BLaER1 treated with 17β-estradiol and CSF1 and Interleukin-3, amounts not matched to agents 10 nM and 100 nM (cell line): ENCODE measurements at regions not wholly inside any gene's neighbourhood (a gene's known extent, or its start where the extent isn't known, plus 50 kb on each side); places are given as distances from the start of the nearest gene placed in this dataset.

ENCODE experiments used
- H3K27ac ChIP-seq, 11 experiments: shearing (Covaris generic); formaldehyde crosslinking; 2 replicates each; pipeline ENCODE4 v1.8.1; 2022
- H3K27me3 ChIP-seq, 11 experiments: shearing (Covaris generic); formaldehyde crosslinking; 2 replicates each; pipeline ENCODE4 v1.8.1; 2022
- H3K36me3 ChIP-seq, 11 experiments: shearing (Covaris generic); formaldehyde crosslinking; 2 replicates each; pipeline ENCODE4 v1.8.1; 2022
- H3K4me1 ChIP-seq, 10 experiments: shearing (Covaris generic); formaldehyde crosslinking; 2 replicates each; pipeline ENCODE4 v1.8.1; 2022
- H3K4me2 ChIP-seq, 11 experiments: shearing (Covaris generic); formaldehyde crosslinking; 2 replicates each; pipeline ENCODE4 v1.8.1; 2022
- H3K4me3 ChIP-seq, 10 experiments: shearing (Covaris generic); formaldehyde crosslinking; 2 replicates each; pipeline ENCODE4 v1.8.1; 2022
- H3K9ac ChIP-seq, 11 experiments: shearing (Covaris generic); formaldehyde crosslinking; 2 replicates each; pipeline ENCODE4 v1.8.1; 2022
- H3K9me3 ChIP-seq, 11 experiments: shearing (Covaris generic); formaldehyde crosslinking; replicated peaks in 1 of 11; 2 replicates each; pipeline ENCODE4 v1.8.1; 2022
- H4K20me1 ChIP-seq, 11 experiments: shearing (Covaris generic); formaldehyde crosslinking; 2 replicates each; pipeline ENCODE4 v1.8.1; 2022
- Cebpa-rat ChIP-seq, 11 experiments: shearing (Covaris generic); IDR thresholded peaks; 2 replicates each; pipeline ENCODE4 v1.8.1; 2022

DNA sequence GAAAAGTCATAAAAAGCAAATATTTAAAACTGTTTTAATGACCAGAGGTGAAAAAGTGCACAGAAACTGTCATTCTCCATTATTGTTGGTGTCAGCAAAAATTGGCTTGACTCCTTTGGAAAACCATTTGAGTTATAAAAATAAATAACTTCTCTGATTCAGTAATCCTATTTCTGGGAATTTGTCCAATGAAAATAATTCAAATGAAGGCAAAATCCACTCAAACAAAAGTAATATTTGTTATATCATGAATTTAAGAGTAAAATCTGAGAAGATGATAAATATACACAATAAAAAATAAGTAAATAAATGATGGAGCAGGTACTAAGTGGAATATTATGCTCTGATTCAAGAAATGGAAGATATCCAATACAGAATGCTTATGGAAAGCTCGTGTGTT is 326.6 kb upstream of the KLF6 start:
- Histone ChIP-seq H3K27ac (no peak overlapping the region), H3K27me3 (no peaks in the 10 kb centered on the region), H3K9me3 (peaks cover 0 to 30% (median 6%) of the 10 kb centered on the region in 11 experiments; a peak in 9 of 22 replicates), H3K4me3 (no peak overlapping the region), H3K4me1 (peaks cover 6 to 71% (median 9%) of the 10 kb centered on the region in 10 experiments; a peak in 17 of 20 replicates), H3K9ac (no peak overlapping the region), H3K36me3 (no peaks in the 10 kb centered on the region), H3K4me2 (no peak overlapping the region; a peak in 1 of 22 replicates), H4K20me1 (no peaks in the 10 kb centered on the region)
- TF ChIP-seq Cebpa-rat (IDR thresholded peaks at IDR 0.05) = no peak

DNA sequence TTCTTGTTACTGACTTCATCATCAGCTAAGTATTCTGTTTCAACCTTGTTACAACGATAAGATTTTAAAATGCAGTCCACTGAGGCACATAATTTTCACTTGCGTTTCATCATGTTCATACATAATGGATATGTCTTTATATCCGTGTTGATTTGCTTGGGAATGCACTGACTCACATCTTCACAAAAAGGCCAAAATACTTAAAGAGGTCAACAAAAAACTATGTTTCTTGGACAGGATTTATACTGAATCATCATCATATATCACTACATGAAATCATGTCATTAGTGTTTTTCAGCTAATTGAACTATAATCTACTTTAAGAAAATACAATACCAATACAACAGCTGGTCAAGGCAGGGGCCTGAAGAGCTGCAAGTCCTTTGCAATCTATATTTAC is 324.5 kb upstream of the KLF6 start:
- Histone ChIP-seq H3K9me3 (peaks cover 0 to 29% (median 6%) of the 10 kb centered on the region in 11 experiments; a peak in 13 of 22 replicates), H3K4me1 (peaks cover 6 to 57% (median 9%) of the 10 kb centered on the region in 10 experiments; a peak in 17 of 20 replicates), H3K9ac (no peak overlapping the region), H3K27ac (peak overlapping the region in 2 of 11 experiments; percentile 10 to 41; a peak in 1 of 22 replicates), H3K36me3 (no peaks in the 10 kb centered on the region; a peak in 1 of 22 replicates), H3K27me3 (no peaks in the 10 kb centered on the region), H3K4me3 (no peak overlapping the region), H4K20me1 (no peaks in the 10 kb centered on the region), H3K4me2 (peak overlapping the region in 4 of 11 experiments; percentile 7 to 72 (median 48); a peak in 6 of 22 replicates)
- no peak for TF ChIP-seq Cebpa-rat (IDR thresholded peaks at IDR 0.05)

DNA sequence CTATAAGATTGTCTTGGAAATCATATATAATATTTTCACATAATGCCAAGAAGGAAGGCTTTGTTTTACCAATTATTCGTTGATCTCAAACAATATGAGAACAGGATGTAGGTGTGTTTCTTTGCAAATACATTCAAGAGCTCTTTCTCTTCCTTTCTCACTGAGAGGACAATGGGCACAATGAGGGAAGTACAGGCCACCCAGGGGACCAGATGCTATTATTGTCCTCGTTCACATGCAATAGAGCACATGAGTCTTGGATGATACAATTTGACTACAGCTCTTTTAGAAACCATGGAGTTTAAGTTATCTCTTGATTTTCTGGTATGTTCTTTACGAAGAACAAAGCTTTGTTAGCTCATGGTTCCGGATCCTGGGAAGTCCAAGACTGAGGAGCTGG is 323.7 kb upstream of the KLF6 start:
- H3K9me3 ChIP-seq = peaks cover 0 to 24% (median 6%) of the 10 kb centered on the region in 11 experiments; a peak in 13 of 22 replicates
- H3K4me3 ChIP-seq = no peak overlapping the region
- no peaks in the 10 kb centered on the region; a peak in 1 of 22 replicates for H3K36me3 ChIP-seq
- H3K27me3 ChIP-seq = no peaks in the 10 kb centered on the region
- TF ChIP-seq Cebpa-rat (IDR thresholded peaks at IDR 0.05) = no peak
- H3K4me2 ChIP-seq = peak overlapping the region; percentile 7 to 72 (median 35); a peak in 18 of 22 replicates
- no peak overlapping the region for H3K9ac ChIP-seq
- no peaks in the 10 kb centered on the region for H4K20me1 ChIP-seq
- H3K4me1 ChIP-seq = peaks cover 6 to 65% (median 9%) of the 10 kb centered on the region in 10 experiments; a peak in 17 of 20 replicates
- H3K27ac ChIP-seq = peak overlapping the region in 6 of 11 experiments; percentile 2 to 41 (median 20); a peak in 2 of 22 replicates

DNA sequence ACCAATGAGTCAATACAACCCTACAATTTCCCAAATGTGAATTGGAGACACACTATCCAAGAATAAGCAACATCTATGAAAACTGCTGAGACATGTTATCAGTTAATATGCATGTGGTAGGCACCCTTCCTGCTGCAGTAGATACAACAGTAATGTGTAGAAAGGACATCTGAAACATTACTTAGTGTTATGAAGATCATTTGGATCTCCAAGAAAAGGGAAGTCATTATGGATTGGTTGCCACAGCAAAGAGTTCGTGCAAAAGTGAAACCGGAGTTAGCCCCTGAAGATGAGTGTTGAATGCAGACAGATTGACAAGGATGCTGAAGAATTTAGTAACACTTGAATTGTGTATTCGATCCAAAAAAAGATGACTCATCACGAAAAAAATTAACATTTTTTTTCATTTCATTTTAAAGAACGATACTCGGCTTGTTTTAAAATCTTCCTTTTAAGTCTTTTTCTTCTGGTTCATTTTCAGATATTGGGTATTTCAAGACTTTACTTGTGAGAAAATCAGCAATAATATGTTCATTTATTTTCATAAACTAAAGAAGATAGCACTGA is 322.4 kb upstream of the KLF6 start:
- Histone ChIP-seq H3K4me2 (peak overlapping the region in 2 of 11 experiments; percentile 57 to 72; a peak in 1 of 22 replicates), H3K27ac (peak overlapping the region in 3 of 11 experiments; percentile 22 to 40 (median 22); a peak in 4 of 22 replicates), H3K9me3 (peaks cover 0 to 24% (median 6%) of the 10 kb centered on the region in 11 experiments; a peak in 13 of 22 replicates), H3K9ac (no peak overlapping the region), H3K4me1 (peaks cover 6 to 75% (median 9%) of the 10 kb centered on the region in 10 experiments; a peak in 17 of 20 replicates), H4K20me1 (no peaks in the 10 kb centered on the region), H3K36me3 (no peaks in the 10 kb centered on the region; a peak in 1 of 22 replicates), H3K4me3 (no peak overlapping the region), H3K27me3 (no peaks in the 10 kb centered on the region)
- TF ChIP-seq Cebpa-rat (IDR thresholded peaks at IDR 0.05) = no peak

DNA sequence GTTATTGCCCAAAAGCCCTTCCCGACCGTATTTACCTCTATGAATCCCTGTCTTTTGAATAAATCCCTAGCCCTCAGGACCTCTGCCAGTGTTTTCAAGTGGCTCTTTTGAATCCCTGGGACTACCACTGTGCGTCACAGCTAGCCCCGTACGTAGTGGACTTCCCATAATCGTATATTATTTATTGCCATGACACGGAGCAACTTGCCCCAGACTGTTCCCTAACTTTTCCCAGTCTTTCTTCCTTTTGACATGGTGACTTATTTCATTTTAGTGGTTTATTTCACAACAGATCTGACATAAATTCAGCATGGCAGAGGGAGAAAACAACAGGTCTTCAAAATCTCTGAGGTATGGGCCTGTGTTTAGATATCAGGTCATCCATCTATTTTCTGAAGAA is 318.6 kb upstream of the KLF6 start:
- H4K20me1 ChIP-seq = no peaks in the 10 kb centered on the region
- H3K27me3 ChIP-seq = no peaks in the 10 kb centered on the region
- peak overlapping the region in 3 of 11 experiments; percentile 2 to 31 (median 26); a peak in 3 of 22 replicates for H3K27ac ChIP-seq
- H3K9me3 ChIP-seq = peaks cover 0 to 24% (median 6%) of the 10 kb centered on the region in 11 experiments; a peak in 13 of 22 replicates
- H3K4me3 ChIP-seq = no peak overlapping the region
- H3K4me2 ChIP-seq = peak overlapping the region in 2 of 11 experiments; percentile 24 to 52; a peak in 4 of 22 replicates
- TF ChIP-seq Cebpa-rat (IDR thresholded peaks at IDR 0.05) = no peak
- no peaks in the 10 kb centered on the region; a peak in 1 of 22 replicates for H3K36me3 ChIP-seq
- H3K9ac ChIP-seq = no peak overlapping the region
- peaks cover under 1 to 45% (median 2%) of the 10 kb centered on the region in 10 experiments; a peak in 15 of 20 replicates for H3K4me1 ChIP-seq

DNA sequence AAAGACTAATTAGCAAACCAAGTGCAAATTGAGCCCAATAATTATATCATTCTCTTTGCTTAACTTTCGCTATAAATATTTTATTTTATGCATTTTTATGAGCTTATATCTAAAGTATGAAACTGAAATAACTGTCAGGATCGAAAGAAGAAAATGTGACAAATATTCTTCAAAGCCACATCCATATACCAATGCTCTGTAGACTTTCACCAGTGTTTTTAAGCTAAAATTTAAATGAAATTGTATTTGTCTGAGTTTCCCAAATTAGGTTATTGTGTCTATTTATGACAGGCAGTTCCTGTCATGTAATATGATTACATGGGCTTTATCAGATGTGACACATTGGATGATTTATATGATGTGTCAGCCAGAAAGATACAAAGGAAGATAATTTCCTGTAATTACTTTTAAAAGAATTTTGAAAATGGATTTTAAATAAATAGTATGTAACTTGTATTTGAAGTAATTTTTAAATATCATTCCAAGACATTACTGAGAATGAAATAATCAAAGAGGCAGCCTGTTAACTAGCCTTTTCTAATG is 317.9 kb upstream of the KLF6 start:
- Histone ChIP-seq H3K36me3 (no peaks in the 10 kb centered on the region; a peak in 1 of 22 replicates), H3K27me3 (no peaks in the 10 kb centered on the region), H3K4me3 (no peak overlapping the region), H3K9me3 (peaks cover 0 to 24% (median 6%) of the 10 kb centered on the region in 11 experiments; a peak in 13 of 22 replicates), H3K4me2 (peak overlapping the region in 1 of 11 experiments; percentile 24; a peak in 2 of 22 replicates), H4K20me1 (no peaks in the 10 kb centered on the region), H3K27ac (no peak overlapping the region), H3K4me1 (peaks cover 0 to 38% (median 0%) of the 10 kb centered on the region in 10 experiments; a peak in 6 of 20 replicates), H3K9ac (no peak overlapping the region)
- no peak for TF ChIP-seq Cebpa-rat (IDR thresholded peaks at IDR 0.05)

DNA sequence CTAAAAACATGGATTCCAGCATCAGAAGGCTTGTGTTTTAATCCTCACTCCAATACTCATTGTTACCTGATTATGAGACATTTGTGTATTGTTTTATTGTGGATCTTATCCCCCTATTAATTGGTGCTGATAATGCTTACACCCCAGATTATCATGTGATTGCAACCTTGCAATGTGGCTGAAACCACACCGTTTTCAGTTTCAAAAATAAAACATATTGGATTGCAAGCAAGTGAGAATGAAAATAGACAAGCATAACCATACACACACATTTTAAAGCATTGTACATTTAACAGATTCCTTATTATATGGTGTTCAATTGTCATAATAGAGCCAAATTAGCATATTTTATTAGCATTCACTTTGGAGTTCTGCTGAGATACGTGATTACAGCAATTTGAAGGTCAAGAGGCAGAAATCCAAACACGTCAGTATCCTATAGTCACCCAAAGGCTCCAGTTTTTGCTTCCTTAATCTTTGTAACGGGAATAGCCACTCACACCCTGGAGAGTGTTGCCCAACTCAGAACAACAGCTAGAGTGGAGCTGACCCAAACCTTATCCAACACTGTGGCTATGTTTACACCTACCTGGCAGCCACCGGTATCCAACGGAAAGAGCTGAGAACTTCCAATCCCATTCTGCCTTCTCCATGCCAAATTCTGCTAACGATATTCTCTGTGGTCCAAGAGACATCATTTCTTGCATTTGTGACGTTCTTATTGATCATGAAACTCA is 317.1 kb upstream of the KLF6 start:
- Histone ChIP-seq H3K4me2 (peak overlapping the region in 2 of 11 experiments; percentile 5 to 17; a peak in 1 of 22 replicates), H3K27ac (no peak overlapping the region)

DNA sequence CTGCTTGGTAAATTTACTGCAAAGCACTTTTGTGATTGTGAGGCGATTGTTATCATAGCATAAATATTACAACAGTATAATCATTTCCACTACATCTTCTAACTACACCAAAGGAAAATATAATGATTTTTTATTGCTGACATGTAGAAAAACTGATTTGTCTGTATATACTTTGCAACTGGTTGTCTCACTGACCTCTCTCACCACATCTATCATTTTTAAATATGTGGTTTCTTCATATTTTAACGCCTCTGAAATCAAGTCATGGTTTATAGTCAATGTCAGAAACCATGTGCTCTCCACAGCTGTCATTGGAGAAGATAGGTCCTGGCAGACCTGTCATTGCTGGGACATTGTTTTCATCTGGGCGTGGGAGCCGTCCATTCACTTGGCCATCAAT is 315.4 kb upstream of the KLF6 start:
- Histone ChIP-seq H3K27me3 (no peaks in the 10 kb centered on the region), H3K4me3 (no peak overlapping the region), H4K20me1 (no peaks in the 10 kb centered on the region), H3K27ac (no peak overlapping the region), H3K9me3 (peaks cover 0 to 10% (median 4%) of the 10 kb centered on the region in 11 experiments; a peak in 13 of 22 replicates), H3K36me3 (no peaks in the 10 kb centered on the region; a peak in 1 of 22 replicates), H3K4me2 (no peak overlapping the region), H3K4me1 (peaks cover 0 to 42% (median 0%) of the 10 kb centered on the region in 10 experiments; a peak in 6 of 20 replicates), H3K9ac (no peak overlapping the region)
- no peak for TF ChIP-seq Cebpa-rat (IDR thresholded peaks at IDR 0.05)

More for the DNA sequence above, 317.1 kb upstream of the KLF6 start:
- Histone ChIP-seq H3K4me1 (peaks cover 0 to 30% (median 0%) of the 10 kb centered on the region in 10 experiments; a peak in 6 of 20 replicates), H3K27me3 (no peaks in the 10 kb centered on the region), H3K9ac (no peak overlapping the region), H3K4me3 (no peak overlapping the region), H3K36me3 (no peaks in the 10 kb centered on the region; a peak in 1 of 22 replicates), H4K20me1 (no peaks in the 10 kb centered on the region), H3K9me3 (peaks cover 0 to 24% (median 6%) of the 10 kb centered on the region in 11 experiments; a peak in 13 of 22 replicates)
- no peak for TF ChIP-seq Cebpa-rat (IDR thresholded peaks at IDR 0.05)
